H9 (cell line): ENCODE measurements at regions not wholly inside any gene's neighbourhood (a gene's known extent, or its start where the extent isn't known, plus 50 kb on each side); places are given as distances from the start of the nearest gene placed in this dataset.

ENCODE experiments used
- DNase-seq: peaks from one replicate; pipeline ENCODE4 v3.0.0-alpha.2; 2017
- H2AFZ ChIP-seq: one replicate; pipeline ENCODE4 v1.6.1; 2013; ENCODE audit warnings: mild to moderate bottlenecking, low read length, control low read depth, moderate library complexity
- H2AK5ac ChIP-seq: 2 replicates; pipeline ENCODE4 v1.6.1; 2013; ENCODE audit warnings: low read length, control low read depth, mixed read lengths; ENCODE audit not compliant: insufficient read length
- H2BK120ac ChIP-seq: one replicate; pipeline ENCODE4 v1.6.1; 2013; ENCODE audit warnings: low read depth, mild to moderate bottlenecking, low read length, control low read depth, inconsistent platforms; ENCODE audit not compliant: poor library complexity, severe bottlenecking
- H2BK12ac ChIP-seq: 2 replicates; pipeline ENCODE4 v1.6.1; 2013; ENCODE audit warnings: low read length, control low read depth, mixed read lengths, low read depth; ENCODE audit not compliant: insufficient read length
- H2BK15ac ChIP-seq: 2 replicates; pipeline ENCODE4 v1.6.1; 2013; ENCODE audit warnings: low read depth, low read length, control low read depth
- H2BK20ac ChIP-seq: one replicate; pipeline ENCODE4 v1.6.1; 2013; ENCODE audit warnings: low read depth, mild to moderate bottlenecking, low read length, control low read depth, inconsistent platforms; ENCODE audit not compliant: poor library complexity, severe bottlenecking
- H2BK5ac ChIP-seq: 2 replicates; pipeline ENCODE4 v1.6.1; 2013; ENCODE audit warnings: low read length, control low read depth, mixed read lengths; ENCODE audit not compliant: insufficient read length
- H3K14ac ChIP-seq: 2 replicates; pipeline ENCODE4 v1.6.1; 2013; ENCODE audit warnings: low read length, control low read depth; ENCODE audit not compliant: insufficient read depth
- H3K18ac ChIP-seq: 2 replicates; pipeline ENCODE4 v1.6.1; 2013; ENCODE audit warnings: low read depth, mild to moderate bottlenecking, mixed read lengths, low read length, control low read depth; ENCODE audit not compliant: insufficient read length
- H3K23ac ChIP-seq: 2 replicates; pipeline ENCODE4 v1.6.1; 2013; ENCODE audit warnings: low read length, control low read depth, mixed read lengths, low read depth; ENCODE audit not compliant: insufficient read length
- H3K23me2 ChIP-seq: 2 replicates; pipeline ENCODE4 v1.6.1; 2013; ENCODE audit warnings: low read depth, mild to moderate bottlenecking, mixed read lengths, low read length, control low read depth; ENCODE audit not compliant: insufficient read length, poor library complexity, severe bottlenecking
- H3K27ac ChIP-seq: 2 replicates; pipeline ENCODE4 v1.5.1; 2013; ENCODE audit warnings: low read length, control low read depth, mixed read lengths, low read depth; ENCODE audit not compliant: insufficient read length
- H3K27me3 ChIP-seq: 2 replicates; pipeline ENCODE4 v1.6.1; 2013; ENCODE audit warnings: low read length, control low read depth, inconsistent platforms; ENCODE audit not compliant: insufficient read depth
- H3K4ac ChIP-seq: 2 replicates; pipeline ENCODE4 v1.6.1; 2013; ENCODE audit warnings: low read depth, mild to moderate bottlenecking, control low read depth, inconsistent platforms, low read length, moderate library complexity
- H3K4me1 ChIP-seq: 2 replicates; pipeline ENCODE4 v1.6.1; 2013; ENCODE audit warnings: low read length, control low read depth, inconsistent platforms; ENCODE audit not compliant: insufficient read depth
- H3K4me2 ChIP-seq: 2 replicates; pipeline ENCODE4 v1.6.1; 2013; ENCODE audit warnings: low read length, control low read depth, mixed read lengths; ENCODE audit not compliant: insufficient read length, insufficient read depth
- H3K56ac ChIP-seq: 2 replicates; pipeline ENCODE4 v1.6.1; 2013; ENCODE audit warnings: low read depth, mild to moderate bottlenecking, mixed read lengths, low read length, control low read depth; ENCODE audit not compliant: insufficient read length
- H3K79me1 ChIP-seq: 2 replicates; pipeline ENCODE4 v1.6.1; 2013; ENCODE audit warnings: low read depth, mild to moderate bottlenecking, moderate library complexity, low read length, control low read depth, inconsistent platforms; ENCODE audit not compliant: insufficient read depth, poor library complexity, severe bottlenecking
- H3K79me2 ChIP-seq: 2 replicates; pipeline ENCODE4 v1.6.1; 2013; ENCODE audit warnings: low read length, control low read depth, inconsistent platforms; ENCODE audit not compliant: insufficient read depth
- H3K9ac ChIP-seq: 2 replicates; pipeline ENCODE4 v1.6.1; 2013; ENCODE audit warnings: low read length, control low read depth, mixed read lengths; ENCODE audit not compliant: insufficient read length; ENCODE audit errors: extremely low read depth
- H3K9me3 ChIP-seq: one replicate; pipeline ENCODE4 v1.6.1; 2013; ENCODE audit warnings: low read depth, low read length, inconsistent platforms; ENCODE audit not compliant: control insufficient read depth
- H3T11ph ChIP-seq: one replicate; pipeline ENCODE4 v1.6.1; 2013; ENCODE audit warnings: mild to moderate bottlenecking, low read length, control low read depth, inconsistent platforms
- H4K20me1 ChIP-seq: one replicate; pipeline ENCODE4 v1.6.1; 2013; ENCODE audit not compliant: control insufficient read depth, insufficient read length, insufficient read depth
- H4K5ac ChIP-seq: 2 replicates; pipeline ENCODE4 v1.6.1; 2013; ENCODE audit warnings: low read depth, mild to moderate bottlenecking, mixed read lengths, low read length, control low read depth; ENCODE audit not compliant: insufficient read length
- H4K8ac ChIP-seq: replicated peaks from 2 replicates; pipeline ENCODE4 v1.6.1; 2013; ENCODE audit warnings: low read length, control low read depth, mixed read lengths, low read depth; ENCODE audit not compliant: insufficient read length
- H4K91ac ChIP-seq: 2 replicates; pipeline ENCODE4 v1.6.1; 2013; ENCODE audit warnings: low read depth, mild to moderate bottlenecking, moderate library complexity, mixed read lengths, low read length, control low read depth; ENCODE audit not compliant: insufficient read length
- H3K27ac Mint-ChIP-seq, 3 experiments: 2 replicates in 2 of 3; 3 replicates in 1 of 3; pipeline ENCODE4 v1.8.0; 2020 to 2021; ENCODE audit warnings: mixed read lengths in 3 of 3, mild to moderate bottlenecking in 1 of 3, moderate library complexity in 1 of 3
- H3K27me3 Mint-ChIP-seq: 2 replicates; pipeline ENCODE4 v1.8.0; 2021; ENCODE audit warnings: low read depth, mild to moderate bottlenecking, moderate library complexity, mixed read lengths
- H3K36me3 Mint-ChIP-seq, 3 experiments: 2 replicates in 2 of 3; 3 replicates in 1 of 3; pipeline ENCODE4 v1.8.0; 2020 to 2021; ENCODE audit warnings: low read depth in 3 of 3, mixed read lengths in 3 of 3; ENCODE audit not compliant: insufficient read depth in 1 of 3
- H3K4me1 Mint-ChIP-seq, 2 experiments: 2 replicates each; pipeline ENCODE4 v1.8.0; 2020; ENCODE audit warnings: mixed read lengths in 2 of 2
- H3K4me3 Mint-ChIP-seq, 2 experiments: 2 replicates in 1 of 2; 3 replicates in 1 of 2; pipeline ENCODE4 v1.8.0; 2020 to 2021; ENCODE audit warnings: mild to moderate bottlenecking in 2 of 2, mixed read lengths in 2 of 2, moderate library complexity in 1 of 2
- H3K9me3 Mint-ChIP-seq, 2 experiments: 2 replicates in 1 of 2; 3 replicates in 1 of 2; pipeline ENCODE4 v1.8.0; 2020; ENCODE audit warnings: mild to moderate bottlenecking in 2 of 2, mixed read lengths in 2 of 2, moderate library complexity in 1 of 2
- TF ChIP-seq, protein P1 (sequence below): fragments of 200-600 bp; sonication (generic); conservative IDR thresholded peaks from 3 replicates; pipeline ENCODE4 v1.8.0; 2021; ENCODE audit warnings: antibody characterized with exemption, mild to moderate bottlenecking

DNA sequence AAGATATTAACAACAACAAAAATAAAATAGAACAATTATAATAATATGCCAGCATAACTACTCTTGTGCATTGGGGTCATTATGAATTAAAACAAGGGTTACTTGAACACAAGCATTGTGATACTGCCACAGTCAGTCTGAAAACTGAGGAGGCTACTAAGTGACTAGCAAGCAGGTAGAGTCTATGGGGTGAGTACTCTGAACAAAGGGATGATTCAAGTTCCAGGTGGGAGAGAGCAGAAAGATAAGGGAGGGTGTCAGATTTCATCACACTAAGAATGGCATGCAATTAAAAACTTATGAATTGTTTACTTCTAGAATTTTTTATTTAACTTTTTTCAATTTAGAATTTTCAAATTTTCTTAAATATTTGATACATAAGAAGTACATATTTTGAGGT lies 754.4 kb upstream of the GOLIM4 start:
- H3K18ac ChIP-seq, result no peak overlapping the region
- H4K20me1 ChIP-seq, result no peaks in the 10 kb centered on the region
- H3K4me2 ChIP-seq, result no peak overlapping the region
- H2BK12ac ChIP-seq, result no peak overlapping the region
- no peaks in the 10 kb centered on the region for H3K23me2 ChIP-seq
- no peak overlapping the region for H2BK15ac ChIP-seq
- H3K4me1 ChIP-seq, result no peaks in the 10 kb centered on the region; the same call in 1 of the 2 replicates
- H3K9me3 ChIP-seq, result no peaks in the 10 kb centered on the region
- H2BK5ac ChIP-seq, result no peak overlapping the region
- no peak overlapping the region for H2BK120ac ChIP-seq
- H3K9me3 Mint-ChIP-seq, result peaks cover 18 to 22% of the 10 kb centered on the region in 2 experiments; a peak in 4 of 5 replicates
- no peak overlapping the region for H3K23ac ChIP-seq
- H2BK20ac ChIP-seq, result no peak overlapping the region
- no peak overlapping the region for H3K27ac ChIP-seq
- H3K27ac Mint-ChIP-seq, result no peak overlapping the region
- H3K4me3 Mint-ChIP-seq, result no peak overlapping the region
- H3K4me1 Mint-ChIP-seq, result peaks cover 6 to 8% of the 10 kb centered on the region in 2 experiments
- no peaks in the 10 kb centered on the region for H3K27me3 ChIP-seq
- H3K14ac ChIP-seq, result no peak overlapping the region
- TF ChIP-seq, protein P1, sequence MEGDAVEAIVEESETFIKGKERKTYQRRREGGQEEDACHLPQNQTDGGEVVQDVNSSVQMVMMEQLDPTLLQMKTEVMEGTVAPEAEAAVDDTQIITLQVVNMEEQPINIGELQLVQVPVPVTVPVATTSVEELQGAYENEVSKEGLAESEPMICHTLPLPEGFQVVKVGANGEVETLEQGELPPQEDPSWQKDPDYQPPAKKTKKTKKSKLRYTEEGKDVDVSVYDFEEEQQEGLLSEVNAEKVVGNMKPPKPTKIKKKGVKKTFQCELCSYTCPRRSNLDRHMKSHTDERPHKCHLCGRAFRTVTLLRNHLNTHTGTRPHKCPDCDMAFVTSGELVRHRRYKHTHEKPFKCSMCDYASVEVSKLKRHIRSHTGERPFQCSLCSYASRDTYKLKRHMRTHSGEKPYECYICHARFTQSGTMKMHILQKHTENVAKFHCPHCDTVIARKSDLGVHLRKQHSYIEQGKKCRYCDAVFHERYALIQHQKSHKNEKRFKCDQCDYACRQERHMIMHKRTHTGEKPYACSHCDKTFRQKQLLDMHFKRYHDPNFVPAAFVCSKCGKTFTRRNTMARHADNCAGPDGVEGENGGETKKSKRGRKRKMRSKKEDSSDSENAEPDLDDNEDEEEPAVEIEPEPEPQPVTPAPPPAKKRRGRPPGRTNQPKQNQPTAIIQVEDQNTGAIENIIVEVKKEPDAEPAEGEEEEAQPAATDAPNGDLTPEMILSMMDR, result no peak
- no peak overlapping the region for H3K9ac ChIP-seq
- H3K27me3 Mint-ChIP-seq, result peaks cover 3% of the 10 kb centered on the region; the same call in 1 of the 2 replicates
- H4K91ac ChIP-seq, result no peak overlapping the region
- no peak overlapping the region for H3K56ac ChIP-seq
- H3K79me2 ChIP-seq, result no peaks in the 10 kb centered on the region
- no peaks in the 10 kb centered on the region for H3K79me1 ChIP-seq
- no peak overlapping the region for H2AFZ ChIP-seq
- no peak overlapping the region for H3T11ph ChIP-seq
- H4K8ac ChIP-seq, result no peak overlapping the region
- DNase-seq, result no peak
- peaks cover 3 to 31% (median 18%) of the 10 kb centered on the region in 3 experiments; a peak in 5 of 7 replicates for H3K36me3 Mint-ChIP-seq
- no peak overlapping the region for H3K4ac ChIP-seq
- no peak overlapping the region for H2AK5ac ChIP-seq
- H4K5ac ChIP-seq, result no peak overlapping the region
